IMR-90 (cell line): ENCODE measurements at regions not wholly inside any gene's neighbourhood (a gene's known extent, or its start where the extent isn't known, plus 50 kb on each side); places are given as distances from the start of the nearest gene placed in this dataset.

Experiments used
- ATAC-seq: fragments of 200-7000 bp; cut with Tn5 transposase; 2 replicates; pipeline ENCODE4 v1.9.1; 2020; ENCODE audit warnings: low read depth, mild to moderate bottlenecking, moderate library complexity
- BruUV-seq: library from RNA; stranded (reverse); fragments of 400-500 nt; replicated peaks from 2 replicates; lab custom pipeline; 2021; lab: Mats Ljungman, UMichigan
- CTCF ChIA-PET: fragments of 300-600 bp; formaldehyde crosslinking; extraction: SDS; loops from one replicate; lab custom pipeline; 2021; ENCODE audit warnings: antibody characterized with exemption; lab: Yijun Ruan, JAX
- POLR2A ChIA-PET: fragments of 300-600 bp; sonication (Branson Sonifier 250); formaldehyde crosslinking; loops from one replicate; lab custom pipeline; 2022; ENCODE audit warnings: antibody characterized with exemption; ENCODE audit not compliant: unreplicated experiment; lab: Charles Lee
- DNase-seq: peaks from one replicate; pipeline ENCODE4 v3.0.0; 2013
- H2AFZ ChIP-seq: replicated peaks from 2 replicates; pipeline ENCODE3; 2013; ENCODE audit warnings: low read length, mild to moderate bottlenecking; ENCODE audit not compliant: poor library complexity
- H2AK5ac ChIP-seq: 2 replicates; pipeline ENCODE4 v1.6.1; 2013; ENCODE audit warnings: low read depth, low read length, inconsistent platforms
- H2AK9ac ChIP-seq: replicated peaks from 2 replicates; pipeline ENCODE3; 2013; ENCODE audit warnings: mild to moderate bottlenecking, low read depth, low read length, moderate library complexity; ENCODE audit not compliant: poor library complexity
- H2BK120ac ChIP-seq: 2 replicates; pipeline ENCODE4 v1.6.1; 2013; ENCODE audit warnings: low read depth, low read length, inconsistent platforms
- H2BK15ac ChIP-seq: 3 replicates; pipeline ENCODE4 v1.6.1; 2013; ENCODE audit warnings: low read depth, low read length, inconsistent platforms
- H2BK20ac ChIP-seq: 2 replicates; pipeline ENCODE4 v1.6.1; 2013; ENCODE audit warnings: low read depth, mild to moderate bottlenecking, inconsistent platforms, low read length, moderate library complexity
- H2BK5ac ChIP-seq: 2 replicates; pipeline ENCODE4 v1.6.1; 2013; ENCODE audit warnings: mild to moderate bottlenecking, low read depth, low read length, inconsistent platforms; ENCODE audit not compliant: poor library complexity, severe bottlenecking
- H3K14ac ChIP-seq: replicated peaks from 2 replicates; pipeline ENCODE4 v1.6.1; 2013; ENCODE audit warnings: low read depth, low read length, inconsistent platforms
- H3K18ac ChIP-seq: 2 replicates; pipeline ENCODE4 v1.6.1; 2013; ENCODE audit warnings: low read depth, low read length, control low read depth
- H3K23ac ChIP-seq: 2 replicates; pipeline ENCODE4 v1.6.1; 2013; ENCODE audit warnings: low read depth, low read length, inconsistent platforms
- H3K27ac ChIP-seq: 2 replicates; pipeline ENCODE4 v1.5.1; 2013; ENCODE audit warnings: mild to moderate bottlenecking, control low read depth, low read length; ENCODE audit not compliant: insufficient read depth
- H3K27me3 ChIP-seq: 2 replicates; pipeline ENCODE4 v1.6.1; 2013; ENCODE audit warnings: low read length; ENCODE audit not compliant: control insufficient read depth, insufficient read depth
- H3K36me3 ChIP-seq: 2 replicates; pipeline ENCODE4 v1.6.1; 2013; ENCODE audit warnings: low read length, mixed read lengths; ENCODE audit not compliant: control insufficient read depth, insufficient read depth
- H3K4ac ChIP-seq: 2 replicates; pipeline ENCODE4 v1.6.1; 2013; ENCODE audit warnings: low read depth, low read length, inconsistent platforms
- H3K4me1 ChIP-seq: 2 replicates; pipeline ENCODE4 v1.6.1; 2013; ENCODE audit warnings: low read length, mixed read lengths; ENCODE audit not compliant: control insufficient read depth, insufficient read depth
- H3K4me2 ChIP-seq: 2 replicates; pipeline ENCODE4 v1.6.1; 2013; ENCODE audit warnings: low read depth, mild to moderate bottlenecking, control low read depth, low read length, moderate library complexity
- H3K4me3 ChIP-seq: 2 replicates; pipeline ENCODE4 v1.5.1; 2013; ENCODE audit warnings: low read depth, mild to moderate bottlenecking, control low read depth, low read length, moderate library complexity; ENCODE audit not compliant: insufficient read depth
- H3K56ac ChIP-seq: 2 replicates; pipeline ENCODE4 v1.6.1; 2013; ENCODE audit warnings: low read length, inconsistent platforms; ENCODE audit not compliant: insufficient read depth; ENCODE audit errors: extremely low read depth
- H3K79me1 ChIP-seq, 2 experiments: 2 replicates each; pipeline ENCODE4 v1.6.1; 2013; ENCODE audit warnings: low read length in 2 of 2, inconsistent platforms in 1 of 2, low read depth in 1 of 2
- H3K9ac ChIP-seq: 2 replicates; pipeline ENCODE4 v1.6.1; 2013; ENCODE audit warnings: low read depth, low read length, control low read depth
- H3K9me1 ChIP-seq: 2 replicates; pipeline ENCODE4 v1.6.1; 2013; ENCODE audit warnings: low read length, inconsistent platforms; ENCODE audit not compliant: insufficient read depth
- H3K9me3 ChIP-seq: 2 replicates; pipeline ENCODE4 v1.6.1; 2013; ENCODE audit warnings: low read length; ENCODE audit not compliant: control insufficient read depth, insufficient read depth
- H4K20me1 ChIP-seq: 2 replicates; pipeline ENCODE4 v1.6.1; 2013; ENCODE audit warnings: low read length, inconsistent platforms; ENCODE audit not compliant: insufficient read depth
- H4K5ac ChIP-seq: 2 replicates; pipeline ENCODE4 v1.6.1; 2013; ENCODE audit warnings: mild to moderate bottlenecking, low read depth, low read length, control low read depth
- H4K8ac ChIP-seq, 2 experiments: 2 replicates each; pipeline ENCODE4 v1.6.1; 2013; ENCODE audit warnings: low read depth in 2 of 2, low read length in 2 of 2, control low read depth in 1 of 2, inconsistent platforms in 1 of 2
- H4K91ac ChIP-seq: 2 replicates; pipeline ENCODE4 v1.6.1; 2013; ENCODE audit warnings: low read depth, low read length, inconsistent platforms; ENCODE audit not compliant: insufficient read depth
- CEBPB ChIP-seq: IDR thresholded peaks from 2 replicates; pipeline ENCODE4 v1.6.1; 2012; ENCODE audit warnings: low read depth, low read length, improper control_type of control experiment
- CTCF ChIP-seq: conservative IDR thresholded peaks from 2 replicates; pipeline ENCODE4 v1.5.1; 2012; ENCODE audit warnings: mild to moderate bottlenecking, low read depth, low read length, improper control_type of control experiment
- ELK1 ChIP-seq: fragments of 150-350 bp; IDR thresholded peaks from 2 replicates; pipeline ENCODE4 v1.6.1; 2016; ENCODE audit warnings: low read depth, mild to moderate bottlenecking, low read length, moderate library complexity, borderline replicate concordance
- FOS ChIP-seq: fragments of 150-350 bp; IDR thresholded peaks from 2 replicates; pipeline ENCODE4 v1.6.1; 2016; ENCODE audit warnings: low read depth, low read length
- MAFK ChIP-seq: IDR thresholded peaks from 2 replicates; pipeline ENCODE4 v1.6.1; 2012; ENCODE audit warnings: low read depth, low read length, improper control_type of control experiment
- MAZ ChIP-seq: IDR thresholded peaks from 2 replicates; pipeline ENCODE4 v1.6.1; 2012; ENCODE audit warnings: low read depth, mild to moderate bottlenecking, low read length, improper control_type of control experiment, moderate library complexity, borderline replicate concordance
- POLR2A ChIP-seq: IDR thresholded peaks from 2 replicates; pipeline ENCODE4 v1.6.1; 2012; ENCODE audit warnings: mild to moderate bottlenecking, low read depth, low read length
- RFX5 ChIP-seq: IDR thresholded peaks from 2 replicates; pipeline ENCODE4 v1.8.0; 2012; ENCODE audit warnings: low read depth, mild to moderate bottlenecking, low read length, moderate library complexity
- USF2 ChIP-seq: fragments of 150-350 bp; IDR thresholded peaks from 2 replicates; pipeline ENCODE4 v1.6.1; 2017; ENCODE audit warnings: mild to moderate bottlenecking, antibody characterized with exemption, low read length, low read depth
- WGBS, 2 experiments: methylation state at CpG; one replicate each; pipeline versions ENCODE4 v1.1.5 to v1.1.7; 2013; ENCODE audit warnings: missing lambda C conversion rate in 2 of 2; ENCODE audit not compliant: insufficient read length in 1 of 2; ENCODE audit errors: extremely low coverage in 2 of 2; 5-methylcytosine and 5-hydroxymethylcytosine counted together
- dilution Hi-C: fragments of 300-500 bp; cut with HindIII; formaldehyde crosslinking; loops from one replicate; pipeline ENCODE4 v1.14.3; 2018; ENCODE audit warnings: low sequenced_read_pairs; ENCODE audit not compliant: unreplicated experiment
- in situ Hi-C: fragments of 300-500 bp; cut with MboI; formaldehyde crosslinking; loops from 3 replicates; pipeline ENCODE4 v1.14.3; 2019; ENCODE audit warnings: low sequenced_read_pairs, inconsistent platforms, mixed read lengths
- intact Hi-C: fragments of 100-400 bp; cut with micrococcal nuclease; formaldehyde crosslinking; loops from 2 replicates; pipeline ENCODE4 v1.10.0; 2022

GRCh38 chr13:99661791-99662190 is 160.5 kb downstream of the TM9SF2 start:
- Histone ChIP-seq H2BK15ac (no peak overlapping the region), H3K79me1 (no peaks in the 10 kb centered on the region), H3K27ac (no peak overlapping the region), H3K4me3 (no peak overlapping the region), H4K5ac (no peak overlapping the region), H2BK120ac (no peak overlapping the region), H3K18ac (no peak overlapping the region), H3K9me1 (no peaks in the 10 kb centered on the region), H3K27me3 (peaks cover 32% of the 10 kb centered on the region), H4K8ac (no peak overlapping the region), H3K36me3 (no peaks in the 10 kb centered on the region), H3K23ac (no peak overlapping the region), H2AK5ac (no peak overlapping the region), H2AFZ (no peak overlapping the region), H2BK5ac (no peak overlapping the region), H3K4me2 (no peak overlapping the region), H3K4ac (no peak overlapping the region), H2AK9ac (no peak overlapping the region), H3K4me1 (no peaks in the 10 kb centered on the region), H3K9ac (no peak overlapping the region), H2BK20ac (no peak overlapping the region), H3K56ac (no peak overlapping the region), H3K9me3 (no peaks in the 10 kb centered on the region), H4K20me1 (no peaks in the 10 kb centered on the region), H4K91ac (no peak overlapping the region), H3K14ac (no peak overlapping the region)
- TF ChIP-seq FOS (no peak), CTCF (no peak), MAZ (no peak), CEBPB (no peak), MAFK (no peak), ELK1 (no peak), RFX5 (no peak), USF2 (no peak), POLR2A (no peak)
- DNase-seq (no peak), ATAC-seq (no peak)
- in situ Hi-C loops (loop anchor here (25.0 kb wide), 1 partner anchor 1451 kb away; no protein-coding TSS in a partner anchor), dilution Hi-C loops (no loop called here), intact Hi-C loops (no loop called here)
- no TSS peak for BruUV-seq
- POLR2A ChIA-PET, result no interaction called here
- no CpG with 5 or more reads among the region's 3 CpGs for WGBS, 2 experiments
- CTCF ChIA-PET, result interaction anchor here (0.7 kb wide), 1 partner anchor 277 kb away, joined by 5 read pairs; no protein-coding TSS in a partner anchor
